IMR-90 (cell line): ENCODE measurements at regions not wholly inside any gene's neighbourhood (a gene's known extent, or its start where the extent isn't known, plus 50 kb on each side); places are given as distances from the start of the nearest gene placed in this dataset.
A peak's percentile ranks its signal among the peaks of the same experiment; 100 is the strongest.
"Not testable (repeated sequence)": the region's sequence is repeated elsewhere in the genome, so short reads cannot be mapped to it uniquely, and the experiment has no call there.

Source experiments
- ATAC-seq: fragments of 200-7000 bp; cut with Tn5 transposase; 2 replicates; pipeline ENCODE4 v1.9.1; 2020; ENCODE audit warnings: low read depth, mild to moderate bottlenecking, moderate library complexity
- BruUV-seq: library from RNA; stranded (reverse); fragments of 400-500 nt; replicated peaks from 2 replicates; lab custom pipeline; 2021; lab: Mats Ljungman, UMichigan
- CTCF ChIA-PET: fragments of 300-600 bp; formaldehyde crosslinking; extraction: SDS; loops from one replicate; lab custom pipeline; 2021; ENCODE audit warnings: antibody characterized with exemption; lab: Yijun Ruan, JAX
- POLR2A ChIA-PET: fragments of 300-600 bp; sonication (Branson Sonifier 250); formaldehyde crosslinking; loops from one replicate; lab custom pipeline; 2022; ENCODE audit warnings: antibody characterized with exemption; ENCODE audit not compliant: unreplicated experiment; lab: Charles Lee
- DNase-seq: peaks from one replicate; pipeline ENCODE4 v3.0.0; 2013
- H2AFZ ChIP-seq: replicated peaks from 2 replicates; pipeline ENCODE3; 2013; ENCODE audit warnings: low read length, mild to moderate bottlenecking; ENCODE audit not compliant: poor library complexity
- H2AK5ac ChIP-seq: 2 replicates; pipeline ENCODE4 v1.6.1; 2013; ENCODE audit warnings: low read depth, low read length, inconsistent platforms
- H2AK9ac ChIP-seq: replicated peaks from 2 replicates; pipeline ENCODE3; 2013; ENCODE audit warnings: mild to moderate bottlenecking, low read depth, low read length, moderate library complexity; ENCODE audit not compliant: poor library complexity
- H2BK120ac ChIP-seq: 2 replicates; pipeline ENCODE4 v1.6.1; 2013; ENCODE audit warnings: low read depth, low read length, inconsistent platforms
- H2BK15ac ChIP-seq: 3 replicates; pipeline ENCODE4 v1.6.1; 2013; ENCODE audit warnings: low read depth, low read length, inconsistent platforms
- H2BK20ac ChIP-seq: 2 replicates; pipeline ENCODE4 v1.6.1; 2013; ENCODE audit warnings: low read depth, mild to moderate bottlenecking, inconsistent platforms, low read length, moderate library complexity
- H2BK5ac ChIP-seq: 2 replicates; pipeline ENCODE4 v1.6.1; 2013; ENCODE audit warnings: mild to moderate bottlenecking, low read depth, low read length, inconsistent platforms; ENCODE audit not compliant: poor library complexity, severe bottlenecking
- H3K14ac ChIP-seq: replicated peaks from 2 replicates; pipeline ENCODE4 v1.6.1; 2013; ENCODE audit warnings: low read depth, low read length, inconsistent platforms
- H3K18ac ChIP-seq: 2 replicates; pipeline ENCODE4 v1.6.1; 2013; ENCODE audit warnings: low read depth, low read length, control low read depth
- H3K23ac ChIP-seq: 2 replicates; pipeline ENCODE4 v1.6.1; 2013; ENCODE audit warnings: low read depth, low read length, inconsistent platforms
- H3K27ac ChIP-seq: 2 replicates; pipeline ENCODE4 v1.5.1; 2013; ENCODE audit warnings: mild to moderate bottlenecking, control low read depth, low read length; ENCODE audit not compliant: insufficient read depth
- H3K27me3 ChIP-seq: 2 replicates; pipeline ENCODE4 v1.6.1; 2013; ENCODE audit warnings: low read length; ENCODE audit not compliant: control insufficient read depth, insufficient read depth
- H3K36me3 ChIP-seq: 2 replicates; pipeline ENCODE4 v1.6.1; 2013; ENCODE audit warnings: low read length, mixed read lengths; ENCODE audit not compliant: control insufficient read depth, insufficient read depth
- H3K4ac ChIP-seq: 2 replicates; pipeline ENCODE4 v1.6.1; 2013; ENCODE audit warnings: low read depth, low read length, inconsistent platforms
- H3K4me1 ChIP-seq: 2 replicates; pipeline ENCODE4 v1.6.1; 2013; ENCODE audit warnings: low read length, mixed read lengths; ENCODE audit not compliant: control insufficient read depth, insufficient read depth
- H3K4me2 ChIP-seq: 2 replicates; pipeline ENCODE4 v1.6.1; 2013; ENCODE audit warnings: low read depth, mild to moderate bottlenecking, control low read depth, low read length, moderate library complexity
- H3K4me3 ChIP-seq: 2 replicates; pipeline ENCODE4 v1.5.1; 2013; ENCODE audit warnings: low read depth, mild to moderate bottlenecking, control low read depth, low read length, moderate library complexity; ENCODE audit not compliant: insufficient read depth
- H3K56ac ChIP-seq: 2 replicates; pipeline ENCODE4 v1.6.1; 2013; ENCODE audit warnings: low read length, inconsistent platforms; ENCODE audit not compliant: insufficient read depth; ENCODE audit errors: extremely low read depth
- H3K79me1 ChIP-seq, 2 experiments: 2 replicates each; pipeline ENCODE4 v1.6.1; 2013; ENCODE audit warnings: low read length in 2 of 2, inconsistent platforms in 1 of 2, low read depth in 1 of 2
- H3K9ac ChIP-seq: 2 replicates; pipeline ENCODE4 v1.6.1; 2013; ENCODE audit warnings: low read depth, low read length, control low read depth
- H3K9me1 ChIP-seq: 2 replicates; pipeline ENCODE4 v1.6.1; 2013; ENCODE audit warnings: low read length, inconsistent platforms; ENCODE audit not compliant: insufficient read depth
- H3K9me3 ChIP-seq: 2 replicates; pipeline ENCODE4 v1.6.1; 2013; ENCODE audit warnings: low read length; ENCODE audit not compliant: control insufficient read depth, insufficient read depth
- H4K20me1 ChIP-seq: 2 replicates; pipeline ENCODE4 v1.6.1; 2013; ENCODE audit warnings: low read length, inconsistent platforms; ENCODE audit not compliant: insufficient read depth
- H4K5ac ChIP-seq: 2 replicates; pipeline ENCODE4 v1.6.1; 2013; ENCODE audit warnings: mild to moderate bottlenecking, low read depth, low read length, control low read depth
- H4K8ac ChIP-seq, 2 experiments: 2 replicates each; pipeline ENCODE4 v1.6.1; 2013; ENCODE audit warnings: low read depth in 2 of 2, low read length in 2 of 2, control low read depth in 1 of 2, inconsistent platforms in 1 of 2
- H4K91ac ChIP-seq: 2 replicates; pipeline ENCODE4 v1.6.1; 2013; ENCODE audit warnings: low read depth, low read length, inconsistent platforms; ENCODE audit not compliant: insufficient read depth
- MAFK ChIP-seq: IDR thresholded peaks from 2 replicates; pipeline ENCODE4 v1.6.1; 2012; ENCODE audit warnings: low read depth, low read length, improper control_type of control experiment
- WGBS, 2 experiments: methylation state at CpG; one replicate each; pipeline versions ENCODE4 v1.1.5 to v1.1.7; 2013; ENCODE audit warnings: missing lambda C conversion rate in 2 of 2; ENCODE audit not compliant: insufficient read length in 1 of 2; ENCODE audit errors: extremely low coverage in 2 of 2; 5-methylcytosine and 5-hydroxymethylcytosine counted together
- dilution Hi-C: fragments of 300-500 bp; cut with HindIII; formaldehyde crosslinking; loops from one replicate; pipeline ENCODE4 v1.14.3; 2018; ENCODE audit warnings: low sequenced_read_pairs; ENCODE audit not compliant: unreplicated experiment
- in situ Hi-C: fragments of 300-500 bp; cut with MboI; formaldehyde crosslinking; loops from 3 replicates; pipeline ENCODE4 v1.14.3; 2019; ENCODE audit warnings: low sequenced_read_pairs, inconsistent platforms, mixed read lengths
- intact Hi-C: fragments of 100-400 bp; cut with micrococcal nuclease; formaldehyde crosslinking; loops from 2 replicates; pipeline ENCODE4 v1.10.0; 2022

GRCh38 chr20:26373066-26373465, 676.4 kb upstream of the ZNF337 start:
- H2AK5ac ChIP-seq, H3K14ac ChIP-seq, H2AK9ac ChIP-seq, H3K79me1 ChIP-seq, H3K9me3 ChIP-seq, intact Hi-C loops, H2AFZ ChIP-seq, DNase-seq, H3K4ac ChIP-seq, POLR2A ChIA-PET, ATAC-seq, H3K18ac ChIP-seq, H4K5ac ChIP-seq, H3K27ac ChIP-seq, H2BK15ac ChIP-seq, H2BK20ac ChIP-seq, H4K20me1 ChIP-seq, H3K4me2 ChIP-seq, H3K4me1 ChIP-seq, H2BK5ac ChIP-seq, H4K91ac ChIP-seq, in situ Hi-C loops, H4K8ac ChIP-seq, H3K9ac ChIP-seq, BruUV-seq, H3K23ac ChIP-seq, H3K9me1 ChIP-seq, H3K4me3 ChIP-seq, H3K56ac ChIP-seq, H2BK120ac ChIP-seq, dilution Hi-C loops, H3K36me3 ChIP-seq, H3K27me3 ChIP-seq: not testable (repeated sequence)
- no CpG with 5 or more reads among the region's 3 CpGs for WGBS, 2 experiments
- peak; percentile 29; the same call in 1 of the 2 replicates for TF ChIP-seq MAFK
- CTCF ChIA-PET, result interaction anchor here (0.6 kb wide), 1 partner anchor 10 kb away, joined by 3 read pairs; no protein-coding TSS in a partner anchor
